GM18517 (cell line): ENCODE measurements at regions not wholly inside any gene's neighbourhood (a gene's known extent, or its start where the extent isn't known, plus 50 kb on each side); places are given as distances from the start of the nearest gene placed in this dataset.
"Not testable (repeated sequence)": the region's sequence is repeated elsewhere in the genome, so short reads cannot be mapped to it uniquely, and the experiment has no call there.

Source experiments
- ATAC-seq: cut with Tn5 transposase; IDR thresholded peaks from one replicate; pipeline ENCODE4 v1.9.1; 2021; ENCODE audit warnings: mild to moderate bottlenecking, moderate library complexity; ENCODE audit not compliant: unreplicated experiment

GRCh38 chr22:25448435-25449051 is 115.9 kb upstream of the GRK3 start:
- ATAC-seq = peak; percentile 13

DNA sequence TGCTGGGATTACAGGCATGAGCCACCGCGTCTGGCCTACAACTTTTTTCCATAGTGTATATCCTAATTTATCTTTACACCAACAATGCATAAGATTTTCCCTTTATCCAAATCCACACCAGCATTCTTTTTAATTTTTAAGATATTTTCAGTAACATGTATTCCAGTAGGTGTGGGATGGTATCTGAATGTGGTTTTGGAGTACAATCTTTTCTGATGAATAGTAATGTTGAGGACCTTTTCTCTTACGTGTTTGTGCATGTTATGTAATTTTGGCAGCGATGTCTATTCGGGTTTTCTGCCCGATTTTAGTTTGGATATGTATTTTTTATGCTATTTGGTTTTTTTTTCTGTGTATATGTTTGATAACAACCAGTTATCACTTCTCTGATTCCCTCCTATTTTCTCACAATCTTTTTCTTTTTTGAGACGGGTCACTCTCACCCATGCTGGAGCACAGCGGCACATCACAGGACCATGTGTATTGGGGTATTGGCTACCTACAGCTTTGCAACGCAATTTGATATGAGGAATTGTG is 114.6 kb upstream of the GRK3 start:
- ATAC-seq = no peak

- no peak for ATAC-seq
Observed at GRCh38 chr22:25451480-25452114, 112.9 kb upstream of the GRK3 start.

DNA sequence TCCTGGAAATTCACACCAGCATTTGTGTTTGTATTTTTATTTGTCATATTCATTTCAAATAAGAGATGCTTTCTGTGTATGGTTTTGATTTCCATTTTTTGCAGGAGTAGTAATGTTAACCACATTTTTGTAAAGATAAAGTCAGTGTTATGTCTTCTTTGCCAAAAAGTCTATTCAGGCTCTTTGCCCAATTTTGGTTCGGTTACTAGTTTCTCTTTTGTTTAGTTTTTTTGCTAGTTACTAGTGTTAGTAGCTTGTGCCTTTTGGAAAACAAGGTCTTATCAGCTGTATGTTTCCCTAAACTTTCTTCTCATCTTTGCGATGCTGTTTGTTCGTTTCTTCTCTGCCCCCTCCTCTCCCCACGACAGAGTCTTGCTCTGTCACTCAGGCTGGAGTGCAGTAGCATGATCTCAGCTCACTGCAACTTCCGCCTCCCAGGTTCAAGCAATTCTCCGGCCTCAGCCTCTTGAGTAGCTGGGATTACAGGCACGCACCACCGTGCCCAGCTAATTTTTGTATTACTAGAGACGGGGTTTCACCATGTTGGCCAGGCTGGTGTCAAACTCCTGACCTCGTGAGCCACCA is 112.3 kb upstream of the GRK3 start:
- ATAC-seq = no peak

DNA sequence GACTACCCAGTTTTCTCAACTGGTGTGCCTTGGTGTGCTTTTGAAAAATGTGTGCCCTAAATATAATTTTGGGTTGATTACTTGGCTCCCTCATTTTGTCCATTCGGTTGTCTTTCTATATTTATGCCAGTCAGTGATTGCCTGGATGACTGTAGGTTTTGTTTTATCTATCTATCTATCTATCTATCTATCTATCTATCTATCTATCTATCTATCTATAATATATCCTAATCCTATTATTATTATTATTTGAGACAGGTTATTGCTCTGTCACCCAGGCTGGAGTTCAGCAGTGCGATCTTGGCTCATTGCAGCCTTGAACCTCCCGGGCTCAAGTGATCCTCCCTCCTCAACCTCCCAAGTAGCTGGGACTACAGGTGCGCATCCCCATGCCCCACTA is 111.4 kb upstream of the GRK3 start:
- no peak for ATAC-seq

DNA sequence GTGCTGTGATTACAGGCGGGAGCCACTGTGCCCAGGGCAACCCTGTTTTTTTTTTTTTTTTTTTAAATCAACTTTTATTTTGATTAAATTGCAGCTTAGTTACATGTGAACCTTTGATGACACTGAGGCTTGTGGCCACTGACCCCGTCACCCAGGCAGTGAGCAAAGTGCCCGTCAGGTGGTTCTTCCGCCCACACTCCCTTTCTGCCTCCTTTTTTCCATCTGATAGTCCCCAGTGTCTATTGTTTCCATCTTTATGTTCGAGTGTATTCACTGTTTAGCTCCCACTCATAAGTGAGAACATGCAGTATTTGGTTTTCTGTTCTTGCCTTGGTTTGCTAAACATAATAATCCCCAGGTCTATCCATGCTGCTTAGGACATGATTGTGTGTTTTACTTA is 110.9 kb upstream of the GRK3 start:
- no peak for ATAC-seq

- not testable (repeated sequence) for ATAC-seq
Observed at GRCh38 chr22:25456300-25457043, 108.0 kb upstream of the GRK3 start.

DNA sequence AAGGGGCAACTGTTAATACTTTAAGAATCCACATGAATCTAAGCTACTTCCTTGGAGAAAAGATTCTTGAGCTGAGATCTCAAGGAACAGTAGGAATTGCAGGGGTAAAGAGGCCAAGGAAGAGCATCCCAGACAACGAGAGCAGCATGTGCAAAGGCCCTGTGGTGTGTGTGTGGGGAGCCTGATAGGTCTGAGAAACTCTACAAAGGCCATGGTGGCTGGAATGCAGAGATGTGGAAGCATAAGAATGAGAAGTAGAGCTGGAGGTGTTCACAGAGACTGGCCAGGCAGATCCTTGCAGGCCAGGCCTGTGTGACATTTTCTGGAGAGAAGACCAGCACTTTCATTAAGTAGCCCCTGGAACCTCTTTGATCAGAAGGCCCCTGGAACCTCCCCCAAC is 105.8 kb upstream of the GRK3 start:
- ATAC-seq = not testable (repeated sequence)

DNA sequence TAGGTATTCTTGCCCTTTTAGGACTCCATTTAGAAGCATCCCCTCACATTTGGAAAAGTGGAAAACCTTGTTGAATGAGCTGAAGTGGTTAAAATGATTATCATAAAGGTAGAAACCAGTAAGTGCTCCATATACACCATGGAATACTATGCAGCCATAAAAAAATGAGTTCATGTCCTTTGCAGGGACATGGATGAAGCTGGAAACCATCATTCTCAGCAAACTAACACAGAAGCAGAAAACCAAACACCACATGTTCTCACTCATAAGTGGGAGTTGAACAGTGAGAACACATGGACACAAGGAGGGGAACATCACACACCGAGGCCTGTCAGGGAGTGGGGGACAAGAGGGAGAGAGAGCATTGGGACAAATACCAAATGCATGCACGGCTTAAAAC is 103.8 kb upstream of the GRK3 start:
- ATAC-seq = not testable (repeated sequence)

GRCh38 chr22:25461301-25461700 is 103.2 kb upstream of the GRK3 start:
- ATAC-seq = no peak

GRCh38 chr22:25462474-25463346 is 101.8 kb upstream of the GRK3 start:
- not testable (repeated sequence) for ATAC-seq

DNA sequence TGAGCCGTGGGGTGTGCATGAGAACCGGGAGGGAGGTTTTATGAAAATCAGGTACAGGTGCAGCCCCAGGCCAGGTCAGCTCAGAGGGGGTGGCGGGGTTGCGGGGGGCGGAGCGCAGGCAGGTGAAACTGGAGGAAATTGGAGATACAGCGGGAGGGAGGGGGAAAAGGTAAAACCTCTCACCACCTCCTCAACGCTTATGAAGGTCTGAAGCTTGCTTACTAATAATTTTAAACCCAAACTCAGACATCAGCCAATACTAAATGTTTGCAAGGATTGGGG is 101.2 kb upstream of the GRK3 start:
- ATAC-seq = not testable (repeated sequence)

DNA sequence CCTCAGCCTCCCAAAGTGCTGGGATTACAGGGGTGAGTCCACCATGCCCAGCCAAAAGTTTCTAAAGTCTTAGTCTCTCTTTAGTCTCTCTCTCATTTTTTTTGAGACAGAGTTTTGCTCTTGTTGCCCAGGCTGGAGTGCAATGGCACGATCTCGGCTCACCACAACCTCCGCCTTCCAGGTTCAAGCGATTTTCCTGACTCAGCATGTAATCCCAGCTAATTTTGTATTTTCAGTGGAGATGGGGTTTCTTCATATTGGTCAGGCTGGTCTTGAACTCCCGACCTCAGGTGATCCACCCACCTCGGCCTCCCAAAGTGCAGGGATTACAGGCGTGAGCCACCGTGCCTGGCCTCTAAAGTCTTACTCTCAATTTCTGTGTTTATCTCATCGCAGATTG is 100.1 kb upstream of the GRK3 start:
- not testable (repeated sequence) for ATAC-seq

DNA sequence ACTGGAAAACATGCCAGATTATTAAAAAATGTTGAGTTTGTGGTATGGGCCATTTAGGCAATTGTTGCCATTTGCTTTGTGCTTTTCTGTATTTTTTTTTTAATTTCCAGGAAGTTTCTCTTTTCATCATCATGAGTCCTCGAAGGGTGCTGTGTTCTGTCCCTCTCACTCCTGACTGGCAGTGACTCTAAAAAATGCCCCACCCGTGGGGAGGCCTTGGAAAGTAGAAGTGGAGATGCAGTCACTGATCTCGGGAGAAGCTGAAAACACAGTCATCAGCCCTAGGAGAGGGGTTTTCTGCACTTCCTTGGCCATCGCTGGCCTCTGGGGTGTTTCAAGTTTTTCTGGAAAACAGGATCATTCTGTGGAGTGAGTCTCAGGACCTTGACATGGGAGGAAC is 98.5 kb upstream of the GRK3 start:
- no peak for ATAC-seq

DNA sequence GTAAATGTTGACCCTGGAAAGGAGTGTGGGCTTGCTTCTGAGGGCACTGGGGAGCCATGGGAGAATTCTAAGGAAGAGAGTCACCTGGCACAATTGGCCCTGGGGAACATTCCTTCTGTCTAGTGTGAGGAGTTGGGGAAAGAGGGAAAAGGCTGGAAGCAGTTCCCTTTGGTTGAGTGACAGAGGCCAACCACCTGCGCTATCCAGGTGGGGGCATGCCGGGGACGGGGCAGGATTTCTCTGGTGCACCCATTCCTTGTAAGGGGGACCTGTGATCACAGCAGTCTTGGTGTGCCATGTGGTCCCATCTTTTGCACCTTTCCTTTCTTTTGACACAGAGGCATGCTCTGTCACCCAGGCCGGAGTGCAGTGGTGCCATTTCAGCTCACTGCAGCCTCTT is 92.1 kb upstream of the GRK3 start:
- ATAC-seq = no peak

DNA sequence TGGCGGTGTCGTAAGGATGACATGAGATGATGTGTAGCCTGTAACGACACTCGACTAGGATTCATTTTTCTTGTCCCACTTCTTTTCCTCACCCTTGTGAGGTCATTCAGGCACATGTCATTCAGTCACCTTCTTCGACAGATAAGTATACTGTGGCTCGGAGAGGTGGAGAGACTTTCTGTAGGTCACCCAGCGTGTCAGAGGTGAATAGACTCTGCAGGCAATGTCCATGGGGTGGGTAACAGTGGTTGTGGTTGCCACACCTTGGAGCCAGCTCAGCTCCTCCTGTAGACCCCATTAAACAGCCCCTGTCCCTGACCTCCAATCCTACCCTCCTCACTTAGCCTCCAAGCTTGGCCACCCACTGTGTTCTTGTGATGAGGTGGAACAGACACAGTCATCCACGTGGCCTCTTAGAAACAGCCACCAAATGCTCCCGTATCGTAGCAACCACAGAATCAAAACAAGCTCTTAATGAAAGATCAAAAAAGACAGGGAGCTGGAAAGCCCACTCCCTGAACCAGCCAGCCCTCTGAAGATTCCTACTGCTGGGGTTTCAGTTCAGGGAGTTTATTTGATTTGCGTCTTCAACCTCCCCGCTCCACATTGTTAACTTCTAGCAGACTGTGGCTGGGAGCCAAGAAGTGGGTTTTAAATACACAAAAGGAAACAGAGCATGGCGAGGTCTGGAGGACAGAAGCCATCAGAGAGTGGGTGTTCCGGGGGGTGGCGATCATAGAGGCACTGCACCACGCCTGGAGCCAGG is 89.0 kb upstream of the GRK3 start:
- no peak for ATAC-seq

- ATAC-seq = no peak
Observed at GRCh38 chr22:25477358-25477757, 87.1 kb upstream of the GRK3 start.

GRCh38 chr22:25478111-25478510 is 86.4 kb upstream of the GRK3 start:
- ATAC-seq = no peak

DNA sequence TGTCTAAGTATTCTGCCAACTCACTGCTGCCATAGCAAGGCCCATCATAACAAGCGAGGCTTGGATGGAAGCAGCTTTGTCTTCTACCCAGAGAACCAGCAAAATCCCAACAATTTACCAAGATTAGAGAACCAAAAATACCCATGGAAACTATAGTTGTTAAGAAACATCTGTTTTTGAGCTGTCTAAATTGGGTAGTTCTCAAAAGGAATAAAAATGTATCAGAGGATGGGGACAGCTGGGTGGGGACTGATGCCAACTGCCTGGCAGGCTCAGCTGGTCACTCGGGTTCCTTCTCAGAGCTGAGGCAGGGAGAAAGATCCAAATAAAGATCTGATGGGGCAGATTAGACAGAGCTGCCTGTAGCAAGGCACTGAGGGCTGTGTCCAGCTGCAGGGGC is 85.9 kb upstream of the GRK3 start:
- ATAC-seq = no peak

DNA sequence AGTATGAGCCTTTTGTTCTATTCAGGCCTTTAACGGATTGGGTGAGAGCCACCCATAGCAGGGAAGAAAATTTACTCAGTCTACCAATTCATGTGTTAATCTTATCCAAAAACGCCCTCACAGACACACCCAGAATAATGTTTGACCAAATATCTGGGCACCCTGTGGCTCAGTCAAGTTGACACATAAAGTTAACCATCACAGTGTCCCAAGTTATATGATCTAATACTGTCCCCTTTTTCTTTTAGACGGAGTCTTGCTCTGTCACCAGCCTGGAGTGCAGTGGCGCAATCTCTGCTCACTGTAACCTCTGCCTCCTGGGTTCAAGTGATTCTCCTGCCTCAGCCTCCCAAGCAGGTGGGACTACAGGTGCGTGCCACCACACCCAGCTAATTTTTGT is 83.6 kb upstream of the GRK3 start:
- ATAC-seq = not testable (repeated sequence)
